OCI-LY7 (cell line): ENCODE measurements at regions not wholly inside any gene's neighbourhood (a gene's known extent, or its start where the extent isn't known, plus 50 kb on each side); places are given as distances from the start of the nearest gene placed in this dataset.

ENCODE experiments used
- BruUV-seq: library from RNA; stranded (reverse); fragments of 400-500 nt; replicated peaks from 2 replicates; lab custom pipeline; 2021; lab: Mats Ljungman, UMichigan
- CTCF ChIA-PET: fragments of 300-600 bp; sonication (Branson Sonifier 250); formaldehyde crosslinking; loops from one replicate; lab custom pipeline; 2022; ENCODE audit warnings: antibody characterized with exemption; ENCODE audit not compliant: unreplicated experiment; lab: Charles Lee
- POLR2A ChIA-PET: fragments of 300-600 bp; sonication (Branson Sonifier 250); formaldehyde crosslinking; loops from one replicate; lab custom pipeline; 2022; ENCODE audit warnings: antibody characterized with exemption; lab: Charles Lee
- DNase-seq: peaks from one replicate; pipeline ENCODE4 v3.0.0-alpha.2; 2015; ENCODE audit warnings: low spot score
- H2AFZ ChIP-seq: fragments of 200-600 bp; sonication (generic), shearing (Covaris generic); 2 replicates; pipeline ENCODE4 v1.6.1; 2014; ENCODE audit warnings: mild to moderate bottlenecking, antibody characterized with exemption, low read length, moderate library complexity
- H3K27ac ChIP-seq: fragments of 200-600 bp; sonication (generic); 2 replicates; pipeline ENCODE4 v1.5.1; 2014; ENCODE audit warnings: mixed run types, low read depth, mild to moderate bottlenecking, moderate library complexity, low read length, inconsistent platforms; ENCODE audit not compliant: poor library complexity, severe bottlenecking
- H3K36me3 ChIP-seq: fragments of 200-600 bp; sonication (generic); 2 replicates; pipeline ENCODE4 v1.6.1; 2014; ENCODE audit warnings: mild to moderate bottlenecking, antibody characterized with exemption, low read length, moderate library complexity, mixed read lengths; ENCODE audit not compliant: insufficient read depth
- H3K4me1 ChIP-seq: fragments of 200-600 bp; sonication (generic); 2 replicates; pipeline ENCODE4 v1.5.1; 2014; ENCODE audit warnings: mild to moderate bottlenecking, low read length; ENCODE audit not compliant: insufficient read depth, poor library complexity, severe bottlenecking
- H3K4me2 ChIP-seq: fragments of 200-600 bp; sonication (generic); 2 replicates; pipeline ENCODE4 v1.6.1; 2014; ENCODE audit warnings: mild to moderate bottlenecking, low read length
- H3K4me3 ChIP-seq: fragments of 200-600 bp; sonication (generic); 2 replicates; pipeline ENCODE4 v1.5.1; 2014; ENCODE audit warnings: mild to moderate bottlenecking, low read depth, low read length; ENCODE audit not compliant: poor library complexity, severe bottlenecking
- H3K79me2 ChIP-seq: fragments of 200-600 bp; sonication (generic); 2 replicates; pipeline ENCODE4 v1.6.1; 2016; ENCODE audit warnings: low read depth, mild to moderate bottlenecking, low read length, moderate library complexity, mixed read lengths; ENCODE audit not compliant: insufficient read depth
- H3K9me2 ChIP-seq: fragments of 200-600 bp; sonication (generic); 2 replicates; pipeline ENCODE4 v1.6.1; 2016; ENCODE audit warnings: mild to moderate bottlenecking, low read length, mixed read lengths; ENCODE audit not compliant: insufficient read depth
- H3K9me3 ChIP-seq: fragments of 200-600 bp; sonication (generic); 2 replicates; pipeline ENCODE4 v1.6.1; 2014; ENCODE audit warnings: mild to moderate bottlenecking, mixed run types, low read length, mixed read lengths
- H4K20me1 ChIP-seq: fragments of 200-600 bp; sonication (generic); 2 replicates; pipeline ENCODE4 v1.6.1; 2014; ENCODE audit warnings: mild to moderate bottlenecking, antibody characterized with exemption, low read length, moderate library complexity, mixed read lengths; ENCODE audit not compliant: insufficient read depth
- EZH2phosphoT487 ChIP-seq: fragments of 200-600 bp; sonication (generic); IDR thresholded peaks from 2 replicates; pipeline ENCODE4 v1.6.1; 2018; ENCODE audit warnings: low read depth, borderline replicate concordance, mild to moderate bottlenecking, mixed run types, antibody characterized with exemption, low read length, moderate library complexity, mixed read lengths
- intact Hi-C: fragments of 100-400 bp; cut with micrococcal nuclease; formaldehyde crosslinking; loops from one replicate; pipeline ENCODE4 v1.10.0; 2022; ENCODE audit not compliant: unreplicated experiment
- TF ChIP-seq, protein P1 (sequence below): fragments of 200-600 bp; sonication (generic); conservative IDR thresholded peaks from 2 replicates; pipeline ENCODE4 v1.5.1; 2014; ENCODE audit warnings: mild to moderate bottlenecking, antibody characterized with exemption, low read length, moderate library complexity, mixed read lengths

DNA sequence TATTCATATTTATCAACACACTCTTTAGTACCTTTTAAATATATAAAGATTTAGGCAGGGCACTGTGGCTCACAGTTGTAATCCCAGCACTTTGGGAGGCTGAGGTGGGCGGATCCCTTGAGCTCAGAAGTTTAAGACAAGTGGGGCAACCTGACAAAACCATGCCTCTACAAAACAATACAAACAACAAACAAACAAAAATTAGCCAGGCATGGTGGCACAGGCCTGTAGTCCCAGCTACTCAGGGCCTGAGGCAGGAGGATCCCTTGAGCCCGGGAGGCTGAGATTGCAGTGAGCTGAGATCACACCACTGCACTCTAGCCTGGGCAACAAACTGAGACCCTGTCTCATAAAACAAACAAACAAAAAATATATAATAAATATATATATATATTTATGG lies 1748.3 kb upstream of the PCDH20 start:
- H3K9me3 ChIP-seq, result no peaks in the 10 kb centered on the region
- H3K4me3 ChIP-seq, result no peak overlapping the region
- no peaks in the 10 kb centered on the region for H3K4me1 ChIP-seq
- intact Hi-C loops, result no loop called here
- no peaks in the 10 kb centered on the region for H4K20me1 ChIP-seq
- no peaks in the 10 kb centered on the region for H3K9me2 ChIP-seq
- H3K36me3 ChIP-seq, result no peaks in the 10 kb centered on the region
- H3K27ac ChIP-seq, result no peak overlapping the region
- no peak for DNase-seq
- H3K4me2 ChIP-seq, result no peak overlapping the region
- ChIA-PET CTCF (no interaction called here), POLR2A (no interaction called here)
- H3K79me2 ChIP-seq, result no peaks in the 10 kb centered on the region
- TF ChIP-seq, protein P1, sequence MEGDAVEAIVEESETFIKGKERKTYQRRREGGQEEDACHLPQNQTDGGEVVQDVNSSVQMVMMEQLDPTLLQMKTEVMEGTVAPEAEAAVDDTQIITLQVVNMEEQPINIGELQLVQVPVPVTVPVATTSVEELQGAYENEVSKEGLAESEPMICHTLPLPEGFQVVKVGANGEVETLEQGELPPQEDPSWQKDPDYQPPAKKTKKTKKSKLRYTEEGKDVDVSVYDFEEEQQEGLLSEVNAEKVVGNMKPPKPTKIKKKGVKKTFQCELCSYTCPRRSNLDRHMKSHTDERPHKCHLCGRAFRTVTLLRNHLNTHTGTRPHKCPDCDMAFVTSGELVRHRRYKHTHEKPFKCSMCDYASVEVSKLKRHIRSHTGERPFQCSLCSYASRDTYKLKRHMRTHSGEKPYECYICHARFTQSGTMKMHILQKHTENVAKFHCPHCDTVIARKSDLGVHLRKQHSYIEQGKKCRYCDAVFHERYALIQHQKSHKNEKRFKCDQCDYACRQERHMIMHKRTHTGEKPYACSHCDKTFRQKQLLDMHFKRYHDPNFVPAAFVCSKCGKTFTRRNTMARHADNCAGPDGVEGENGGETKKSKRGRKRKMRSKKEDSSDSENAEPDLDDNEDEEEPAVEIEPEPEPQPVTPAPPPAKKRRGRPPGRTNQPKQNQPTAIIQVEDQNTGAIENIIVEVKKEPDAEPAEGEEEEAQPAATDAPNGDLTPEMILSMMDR, result no peak
- no peak for TF ChIP-seq EZH2phosphoT487
- BruUV-seq, result no TSS peak
- no peak overlapping the region for H2AFZ ChIP-seq

DNA sequence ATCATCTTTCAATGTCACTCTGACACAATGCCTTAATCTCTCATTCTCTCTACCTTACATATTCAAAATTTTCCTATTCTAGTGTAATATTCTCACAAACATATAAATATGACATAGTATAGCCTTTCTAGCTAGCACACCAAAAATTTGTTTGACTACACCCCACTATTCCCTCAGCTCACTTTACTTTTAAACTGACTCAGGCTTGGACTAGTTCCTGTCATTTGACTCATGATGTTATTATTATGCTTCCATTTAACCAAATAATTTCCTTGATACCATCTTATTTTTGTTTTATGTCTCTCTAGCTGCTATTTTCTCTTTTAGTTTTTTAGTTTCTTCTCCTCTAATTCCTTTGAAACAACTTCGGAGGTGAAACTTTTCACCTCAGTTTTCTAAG lies 1745.6 kb upstream of the PCDH20 start:
- BruUV-seq, result no TSS peak
- Histone ChIP-seq H4K20me1 (no peaks in the 10 kb centered on the region), H3K4me1 (no peaks in the 10 kb centered on the region), H3K4me2 (no peak overlapping the region), H3K79me2 (no peaks in the 10 kb centered on the region), H2AFZ (no peak overlapping the region), H3K4me3 (no peak overlapping the region), H3K9me3 (no peaks in the 10 kb centered on the region), H3K36me3 (no peaks in the 10 kb centered on the region), H3K9me2 (no peaks in the 10 kb centered on the region), H3K27ac (no peak overlapping the region)
- DNase-seq, result no peak
- CTCF ChIA-PET, result no interaction called here
- POLR2A ChIA-PET, result interaction anchor here (0.7 kb wide), 1 partner anchor 716 kb away, joined by 3 read pairs; no protein-coding TSS in a partner anchor
- TF ChIP-seq, protein P1, result no peak
- TF ChIP-seq EZH2phosphoT487, result no peak
- intact Hi-C loops, result no loop called here

DNA sequence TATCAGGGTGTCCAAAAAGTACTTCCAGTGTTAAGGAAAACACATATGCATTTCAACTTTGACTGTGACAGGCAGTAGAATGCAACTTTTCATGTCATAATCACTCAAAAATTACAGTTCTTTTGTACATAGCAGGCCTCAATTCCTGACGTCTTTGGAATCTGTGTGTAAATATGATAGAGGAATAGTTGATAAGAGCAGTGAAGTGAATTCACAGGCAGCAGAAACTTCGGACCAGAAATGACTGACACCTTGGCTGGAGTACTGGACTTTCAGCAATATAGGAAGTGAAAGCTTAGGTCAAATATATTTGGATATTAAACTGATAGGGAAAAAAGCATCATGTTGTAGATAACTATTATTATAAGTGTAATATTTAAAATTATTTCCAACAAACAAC lies 1741.2 kb upstream of the PCDH20 start:
- H3K9me3 ChIP-seq, result no peaks in the 10 kb centered on the region
- no peaks in the 10 kb centered on the region for H3K79me2 ChIP-seq
- H2AFZ ChIP-seq, result no peak overlapping the region
- no peak for DNase-seq
- no peak overlapping the region for H3K4me3 ChIP-seq
- ChIA-PET POLR2A (interaction anchor here (0.7 kb wide), 1 partner anchor 203 kb away, joined by 3 read pairs; no protein-coding TSS in a partner anchor), CTCF (no interaction called here)
- H3K9me2 ChIP-seq, result no peaks in the 10 kb centered on the region
- H4K20me1 ChIP-seq, result no peaks in the 10 kb centered on the region
- H3K4me1 ChIP-seq, result no peaks in the 10 kb centered on the region
- intact Hi-C loops, result no loop called here
- H3K36me3 ChIP-seq, result no peaks in the 10 kb centered on the region
- TF ChIP-seq, protein P1, result no peak
- no peak for TF ChIP-seq EZH2phosphoT487
- no peak overlapping the region for H3K4me2 ChIP-seq
- H3K27ac ChIP-seq, result no peak overlapping the region
- BruUV-seq, result no TSS peak
